ENCODE measurements at regions not wholly inside any gene's neighbourhood (a gene's known extent, or its start where the extent isn't known, plus 50 kb on each side); places are given as distances from the start of the nearest gene placed in this dataset.

DNA sequence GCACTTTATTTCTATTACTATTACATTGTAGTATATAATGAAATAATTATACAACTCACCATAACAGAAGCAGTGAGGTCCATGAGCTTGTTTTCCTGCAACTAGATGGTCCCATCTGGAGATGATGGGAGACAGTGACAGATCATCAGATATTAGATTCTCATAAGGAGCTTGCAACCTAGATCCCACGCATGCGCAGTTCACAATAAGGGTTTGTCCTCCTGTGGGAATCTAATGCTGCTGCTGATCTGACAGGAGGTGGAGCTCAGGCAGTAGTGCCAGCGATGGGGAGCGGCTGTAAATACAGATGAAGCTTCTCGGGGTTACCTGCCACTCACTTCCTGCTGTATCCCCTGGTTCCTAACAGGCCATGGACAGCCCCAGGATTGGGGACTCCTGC lies 139.5 kb upstream of the TCF21 start:
- no peak overlapping the region for H3K14ac ChIP-seq (ENCODE audit: low read length)
- peaks cover 3% of the 10 kb centered on the region for H3K79me1 ChIP-seq (ENCODE audit: low read length)
- no peak overlapping the region for H4K91ac ChIP-seq (ENCODE audit: low read depth, low read length)
- H4K12ac ChIP-seq (ENCODE audit: low read depth, low read length): no peak overlapping the region
- H3K9ac ChIP-seq (ENCODE audit: low read length): no peak overlapping the region
- H3K23ac ChIP-seq (ENCODE audit: low read length): no peak overlapping the region
- no peak overlapping the region for H3K4me2 ChIP-seq (ENCODE audit: low read length)
- no peak overlapping the region for H4K8ac ChIP-seq (ENCODE audit: low read depth, low read length)
- no peak overlapping the region for H2BK5ac ChIP-seq (ENCODE audit: low read depth, low read length, poor library complexity)
- no peak for DNase-seq
- no peak overlapping the region for H3K4ac ChIP-seq (ENCODE audit: low read depth, low read length)
- no peaks in the 10 kb centered on the region for H3K9me3 ChIP-seq (ENCODE audit: insufficient read depth, low read depth, low read length)
- no peaks in the 10 kb centered on the region for H3K79me2 ChIP-seq (ENCODE audit: control insufficient read depth, insufficient read depth, low read length, poor library complexity)
- no peak overlapping the region for H3K27ac ChIP-seq (ENCODE audit: low read depth, low read length)
- H3K36me3 ChIP-seq (ENCODE audit: control insufficient read depth in 1 of 2, insufficient read depth in 2 of 2, low read length in 2 of 2): no peaks in the 10 kb centered on the region
- H3K27me3 ChIP-seq (ENCODE audit: insufficient read depth, low read length): no peaks in the 10 kb centered on the region
- H3K4me1 ChIP-seq (ENCODE audit: control insufficient read depth in 1 of 2, insufficient read depth in 2 of 2, low read length in 2 of 2): peaks cover 0 to 2% of the 10 kb centered on the region in 2 experiments
- H2AFZ ChIP-seq (ENCODE audit: insufficient read depth, low read length, poor library complexity): no peak overlapping the region
- H2BK120ac ChIP-seq (ENCODE audit: insufficient read depth, low read length, poor library complexity): no peak overlapping the region
- H3K18ac ChIP-seq (ENCODE audit: low read length): no peak overlapping the region
- no peak overlapping the region for H3K4me3 ChIP-seq (ENCODE audit: low read depth, low read length)
- no peak overlapping the region for H2AK5ac ChIP-seq (ENCODE audit: low read length)
- no peak overlapping the region for H2BK12ac ChIP-seq (ENCODE audit: low read length)
- no CpG with 5 or more reads among the region's 5 CpGs for WGBS (ENCODE audit: extremely low coverage, insufficient coverage, insufficient read length)

DNA sequence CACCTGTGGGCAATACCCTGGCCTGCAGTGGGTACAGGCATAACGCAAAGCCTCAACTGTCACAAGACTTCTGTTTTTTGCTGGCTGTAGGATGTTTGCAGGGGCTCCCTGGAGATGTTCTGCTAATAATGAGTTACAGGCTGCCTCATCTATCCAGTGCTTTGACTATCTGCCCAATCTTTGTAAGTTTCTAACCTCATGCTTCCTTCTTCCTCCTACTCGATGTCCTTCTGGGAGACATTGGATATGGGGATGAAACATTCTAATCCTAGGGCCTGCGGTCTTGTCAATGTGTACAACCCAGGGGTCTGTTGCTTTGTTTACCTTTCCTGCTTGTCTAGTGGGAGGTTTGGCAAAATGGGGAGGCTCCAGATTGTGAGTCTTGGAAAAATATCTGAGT lies 136.8 kb upstream of the TCF21 start:
- H3K4me1 ChIP-seq (ENCODE audit: control insufficient read depth in 1 of 2, insufficient read depth in 2 of 2, low read length in 2 of 2): no peaks in the 10 kb centered on the region
- H3K14ac ChIP-seq (ENCODE audit: low read length): no peak overlapping the region
- H3K79me2 ChIP-seq (ENCODE audit: control insufficient read depth, insufficient read depth, low read length, poor library complexity): no peaks in the 10 kb centered on the region
- H3K23ac ChIP-seq (ENCODE audit: low read length): no peak overlapping the region
- no peaks in the 10 kb centered on the region for H3K36me3 ChIP-seq (ENCODE audit: control insufficient read depth in 1 of 2, insufficient read depth in 2 of 2, low read length in 2 of 2)
- no peak overlapping the region for H2BK12ac ChIP-seq (ENCODE audit: low read length)
- no peak overlapping the region for H3K27ac ChIP-seq (ENCODE audit: low read depth, low read length)
- H2BK120ac ChIP-seq (ENCODE audit: insufficient read depth, low read length, poor library complexity): no peak overlapping the region
- no peak overlapping the region for H2AK5ac ChIP-seq (ENCODE audit: low read length)
- no peak overlapping the region for H3K4me3 ChIP-seq (ENCODE audit: low read depth, low read length)
- no peak overlapping the region for H3K18ac ChIP-seq (ENCODE audit: low read length)
- no peak for DNase-seq
- H3K9ac ChIP-seq (ENCODE audit: low read length): no peak overlapping the region
- no peaks in the 10 kb centered on the region for H3K27me3 ChIP-seq (ENCODE audit: insufficient read depth, low read length)
- no peak overlapping the region for H2BK5ac ChIP-seq (ENCODE audit: low read depth, low read length, poor library complexity)
- no peak overlapping the region for H2AFZ ChIP-seq (ENCODE audit: insufficient read depth, low read length, poor library complexity)
- H4K12ac ChIP-seq (ENCODE audit: low read depth, low read length): no peak overlapping the region
- no peaks in the 10 kb centered on the region for H3K79me1 ChIP-seq (ENCODE audit: low read length)
- H3K4ac ChIP-seq (ENCODE audit: low read depth, low read length): no peak overlapping the region
- no peak overlapping the region for H3K4me2 ChIP-seq (ENCODE audit: low read length)
- WGBS (ENCODE audit: extremely low coverage, insufficient coverage, insufficient read length): no CpG with 5 or more reads among the region's 3 CpGs
- H3K9me3 ChIP-seq (ENCODE audit: insufficient read depth, low read depth, low read length): no peaks in the 10 kb centered on the region
- no peak overlapping the region for H4K8ac ChIP-seq (ENCODE audit: low read depth, low read length)
- no peak overlapping the region for H4K91ac ChIP-seq (ENCODE audit: low read depth, low read length)

DNA sequence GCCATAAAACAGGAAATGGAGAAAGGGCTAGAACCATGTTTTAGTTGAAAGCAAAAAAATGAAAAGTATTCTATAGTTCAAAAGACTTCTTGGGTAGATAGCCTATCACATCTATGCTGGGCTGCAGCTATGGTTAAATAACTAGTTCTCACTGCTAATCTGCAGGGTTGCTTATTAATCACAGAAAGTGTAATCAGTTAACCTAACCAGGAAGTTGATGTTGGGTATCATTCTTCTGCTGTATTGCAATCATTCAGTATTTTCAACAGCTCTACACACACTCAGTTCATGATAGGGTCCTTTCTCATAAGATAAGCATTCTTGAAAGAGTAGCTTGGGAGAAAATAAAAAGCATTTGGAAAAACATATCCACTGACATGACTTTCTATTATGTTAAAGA lies 135.2 kb upstream of the TCF21 start:
- no peak overlapping the region for H4K12ac ChIP-seq (ENCODE audit: low read depth, low read length)
- no peak overlapping the region for H3K27ac ChIP-seq (ENCODE audit: low read depth, low read length)
- H4K8ac ChIP-seq (ENCODE audit: low read depth, low read length): no peak overlapping the region
- H2AK5ac ChIP-seq (ENCODE audit: low read length): no peak overlapping the region
- H3K79me1 ChIP-seq (ENCODE audit: low read length): no peaks in the 10 kb centered on the region
- no peak overlapping the region for H4K91ac ChIP-seq (ENCODE audit: low read depth, low read length)
- H3K4me1 ChIP-seq (ENCODE audit: control insufficient read depth in 1 of 2, insufficient read depth in 2 of 2, low read length in 2 of 2): no peaks in the 10 kb centered on the region
- H2BK120ac ChIP-seq (ENCODE audit: insufficient read depth, low read length, poor library complexity): no peak overlapping the region
- no peaks in the 10 kb centered on the region for H3K9me3 ChIP-seq (ENCODE audit: insufficient read depth, low read depth, low read length)
- H2BK5ac ChIP-seq (ENCODE audit: low read depth, low read length, poor library complexity): no peak overlapping the region
- no peak overlapping the region for H3K9ac ChIP-seq (ENCODE audit: low read length)
- H3K4ac ChIP-seq (ENCODE audit: low read depth, low read length): no peak overlapping the region
- H3K4me3 ChIP-seq (ENCODE audit: low read depth, low read length): no peak overlapping the region
- H3K79me2 ChIP-seq (ENCODE audit: control insufficient read depth, insufficient read depth, low read length, poor library complexity): no peaks in the 10 kb centered on the region
- H3K36me3 ChIP-seq (ENCODE audit: control insufficient read depth in 1 of 2, insufficient read depth in 2 of 2, low read length in 2 of 2): no peaks in the 10 kb centered on the region
- no peak overlapping the region for H2BK12ac ChIP-seq (ENCODE audit: low read length)
- H3K18ac ChIP-seq (ENCODE audit: low read length): no peak overlapping the region
- DNase-seq: no peak
- H3K23ac ChIP-seq (ENCODE audit: low read length): no peak overlapping the region
- H2AFZ ChIP-seq (ENCODE audit: insufficient read depth, low read length, poor library complexity): no peak overlapping the region
- no peaks in the 10 kb centered on the region for H3K27me3 ChIP-seq (ENCODE audit: insufficient read depth, low read length)
- no peak overlapping the region for H3K14ac ChIP-seq (ENCODE audit: low read length)
- no peak overlapping the region for H3K4me2 ChIP-seq (ENCODE audit: low read length)

DNA sequence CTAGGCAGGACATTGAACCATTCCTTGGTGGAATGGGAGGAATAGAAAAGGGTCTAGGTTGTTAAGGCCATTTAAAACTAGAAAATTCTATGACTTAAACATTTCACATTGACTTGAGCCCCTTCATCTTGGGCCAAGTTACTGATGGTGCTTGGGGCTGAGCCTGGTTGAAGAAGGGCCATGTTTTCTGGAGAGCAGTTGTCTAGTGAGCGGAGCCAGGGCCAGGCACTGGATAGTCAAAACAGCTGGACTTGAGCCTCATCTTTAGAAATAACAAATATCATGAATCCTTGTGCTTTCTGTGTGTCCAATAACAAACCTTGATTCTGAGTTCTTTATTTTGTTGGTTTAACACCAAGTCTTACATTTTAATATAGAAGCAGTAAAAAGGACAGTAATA lies 134.6 kb upstream of the TCF21 start:
- H3K23ac ChIP-seq (ENCODE audit: low read length): no peak overlapping the region
- H4K12ac ChIP-seq (ENCODE audit: low read depth, low read length): no peak overlapping the region
- no peak overlapping the region for H2BK12ac ChIP-seq (ENCODE audit: low read length)
- no peak overlapping the region for H3K18ac ChIP-seq (ENCODE audit: low read length)
- no peaks in the 10 kb centered on the region for H3K79me2 ChIP-seq (ENCODE audit: control insufficient read depth, insufficient read depth, low read length, poor library complexity)
- H3K9me3 ChIP-seq (ENCODE audit: insufficient read depth, low read depth, low read length): no peaks in the 10 kb centered on the region
- H3K4me3 ChIP-seq (ENCODE audit: low read depth, low read length): no peak overlapping the region
- H4K8ac ChIP-seq (ENCODE audit: low read depth, low read length): no peak overlapping the region
- no peak overlapping the region for H2AK5ac ChIP-seq (ENCODE audit: low read length)
- H3K27ac ChIP-seq (ENCODE audit: low read depth, low read length): no peak overlapping the region
- no peaks in the 10 kb centered on the region for H3K27me3 ChIP-seq (ENCODE audit: insufficient read depth, low read length)
- H3K4me1 ChIP-seq (ENCODE audit: control insufficient read depth in 1 of 2, insufficient read depth in 2 of 2, low read length in 2 of 2): no peaks in the 10 kb centered on the region
- no peak overlapping the region for H2BK120ac ChIP-seq (ENCODE audit: insufficient read depth, low read length, poor library complexity)
- H4K91ac ChIP-seq (ENCODE audit: low read depth, low read length): no peak overlapping the region
- H3K36me3 ChIP-seq (ENCODE audit: control insufficient read depth in 1 of 2, insufficient read depth in 2 of 2, low read length in 2 of 2): no peaks in the 10 kb centered on the region
- no peaks in the 10 kb centered on the region for H3K79me1 ChIP-seq (ENCODE audit: low read length)
- H3K4me2 ChIP-seq (ENCODE audit: low read length): no peak overlapping the region
- no peak overlapping the region for H3K9ac ChIP-seq (ENCODE audit: low read length)
- DNase-seq: no peak
- H3K4ac ChIP-seq (ENCODE audit: low read depth, low read length): no peak overlapping the region
- no peak overlapping the region for H2AFZ ChIP-seq (ENCODE audit: insufficient read depth, low read length, poor library complexity)
- no peak overlapping the region for H3K14ac ChIP-seq (ENCODE audit: low read length)
- no CpG with 5 or more reads among the region's 1 CpG for WGBS (ENCODE audit: extremely low coverage, insufficient coverage, insufficient read length)
- H2BK5ac ChIP-seq (ENCODE audit: low read depth, low read length, poor library complexity): no peak overlapping the region
